Keratinocyte (primary cell): ENCODE measurements at regions not wholly inside any gene's neighbourhood (a gene's known extent, or its start where the extent isn't known, plus 50 kb on each side); places are given as distances from the start of the nearest gene placed in this dataset.

Experiments
- DNase-seq: peaks from one replicate; pipeline ENCODE4 v3.0.0-alpha.2; 2011; ENCODE audit warnings: low read depth, missing footprints, low spot score
- FAIRE-seq: peaks from 2 replicates; lab custom pipeline; 2011; peaks lifted over from hg19 to GRCh38; lab: Jason Lieb, UNC
- H2AFZ ChIP-seq: 2 replicates; pipeline ENCODE4 v1.6.0; 2012; ENCODE audit warnings: low read length, control low read depth, inconsistent platforms; ENCODE audit not compliant: control insufficient read depth
- H3K27ac ChIP-seq: 2 replicates; pipeline ENCODE4 v1.5.1; 2011; ENCODE audit warnings: low read length; ENCODE audit not compliant: control insufficient read depth, insufficient read depth
- H3K27me3 ChIP-seq: 3 replicates; pipeline ENCODE4 v1.6.0; 2011; ENCODE audit warnings: low read length; ENCODE audit not compliant: control insufficient read depth, insufficient read depth; ENCODE audit errors: extremely low read depth
- H3K36me3 ChIP-seq, 2 experiments: 2 replicates in 1 of 2; 3 replicates in 1 of 2; pipeline ENCODE4 v1.5.1; 2011; ENCODE audit warnings: low read length in 2 of 2, mild to moderate bottlenecking in 1 of 2; ENCODE audit not compliant: control insufficient read depth in 2 of 2, insufficient read depth in 2 of 2; ENCODE audit errors: extremely low read depth in 1 of 2
- H3K4me1 ChIP-seq: 3 replicates; pipeline ENCODE4 v1.5.1; 2011; ENCODE audit warnings: low read length; ENCODE audit not compliant: control insufficient read depth, insufficient read depth; ENCODE audit errors: extremely low read depth
- H3K4me2 ChIP-seq: 3 replicates; pipeline ENCODE4 v1.6.0; 2011; ENCODE audit warnings: low read depth, low read length; ENCODE audit not compliant: control insufficient read depth, insufficient read depth; ENCODE audit errors: extremely low read depth
- H3K4me3 ChIP-seq, 3 experiments: fragments of 200-600 bp in 1 of 3; sonication (generic) in 1 of 3; 2 replicates in 2 of 3; 3 replicates in 1 of 3; pipeline ENCODE4 v1.5.1; 2011 to 2016; ENCODE audit warnings: low read length in 3 of 3, mild to moderate bottlenecking in 3 of 3, control low read depth in 2 of 3, inconsistent platforms in 1 of 3, low read depth in 1 of 3, mixed read lengths in 1 of 3, mixed run types in 1 of 3, moderate library complexity in 1 of 3; ENCODE audit not compliant: control insufficient read depth in 2 of 3, insufficient read depth in 2 of 3; ENCODE audit errors: extremely low read depth in 1 of 3
- H3K79me2 ChIP-seq: 2 replicates; pipeline ENCODE4 v1.6.0; 2012; ENCODE audit warnings: low read length; ENCODE audit not compliant: control insufficient read depth, insufficient read depth
- H3K9ac ChIP-seq: 3 replicates; pipeline ENCODE4 v1.6.0; 2011; ENCODE audit warnings: low read length; ENCODE audit not compliant: control insufficient read depth, insufficient read depth; ENCODE audit errors: extremely low read depth
- H3K9me1 ChIP-seq: 3 replicates; pipeline ENCODE4 v1.6.0; 2011; ENCODE audit warnings: low read length; ENCODE audit not compliant: control insufficient read depth, insufficient read depth; ENCODE audit errors: extremely low read depth
- H3K9me3 ChIP-seq: 2 replicates; pipeline ENCODE4 v1.5.1; 2012; ENCODE audit warnings: low read depth, low read length; ENCODE audit not compliant: control insufficient read depth
- H4K20me1 ChIP-seq: 3 replicates; pipeline ENCODE4 v1.6.0; 2011; ENCODE audit warnings: low read length; ENCODE audit not compliant: control insufficient read depth, insufficient read depth; ENCODE audit errors: extremely low read depth
- CTCF ChIP-seq, 3 experiments: IDR thresholded peaks in 1 of 3; conservative IDR thresholded peaks in 1 of 3; optimal IDR thresholded peaks in 1 of 3; 2 replicates in 2 of 3; 3 replicates in 1 of 3; pipeline versions ENCODE3 to v1.5.1; 2011; ENCODE audit warnings: low read length in 3 of 3, mild to moderate bottlenecking in 3 of 3, moderate library complexity in 2 of 3, control low read depth in 1 of 3, inconsistent platforms in 1 of 3; ENCODE audit not compliant: insufficient read depth in 2 of 3; ENCODE audit errors: extremely low read depth in 1 of 3
- EZH2 ChIP-seq: IDR thresholded peaks from one replicate; pipeline ENCODE4 v1.6.1; 2012; ENCODE audit warnings: inconsistent platforms, mild to moderate bottlenecking, low read length, moderate library complexity
- dilution Hi-C: fragments of 300-500 bp; cut with MboI; formaldehyde crosslinking; loops from one replicate; pipeline ENCODE4 v1.7.0; 2020; ENCODE audit warnings: low sequenced_read_pairs; ENCODE audit not compliant: extremely low pct_ligation_motif_present

- dilution Hi-C loops, result no loop called here
- Histone ChIP-seq H3K27me3 (peaks cover 8% of the 10 kb centered on the region), H3K4me2 (no peak overlapping the region), H3K79me2 (no peaks in the 10 kb centered on the region), H3K36me3 (no peaks in the 10 kb centered on the region), H4K20me1 (no peaks in the 10 kb centered on the region), H3K9me3 (no peaks in the 10 kb centered on the region), H2AFZ (no peak overlapping the region), H3K4me1 (no peaks in the 10 kb centered on the region), H3K9ac (no peak overlapping the region), H3K27ac (no peak overlapping the region), H3K4me3 (no peak overlapping the region), H3K9me1 (no peaks in the 10 kb centered on the region)
- FAIRE-seq, result no peak
- TF ChIP-seq CTCF (optimal IDR thresholded peaks at IDR 0.05 in 1 of 3, IDR thresholded peaks at IDR 0.05 in 1 of 3, conservative IDR thresholded peaks at IDR 0.05 in 1 of 3; ENCODE audit: extremely low read depth in 1 of 3, insufficient read depth in 2 of 3, low read length in 3 of 3) (no peak), EZH2 (no peak)
- DNase-seq, result no peak
Measured at GRCh38 chr3:66817951-66818557, 180.1 kb upstream of the KBTBD8 start.

GRCh38 chr3:66819993-66820501 lies 178.1 kb upstream of the KBTBD8 start:
- Histone ChIP-seq H2AFZ (no peak overlapping the region), H3K4me1 (no peaks in the 10 kb centered on the region), H3K9ac (no peak overlapping the region), H3K4me3 (no peak overlapping the region), H3K27ac (no peak overlapping the region), H3K36me3 (no peaks in the 10 kb centered on the region), H3K27me3 (peaks cover 8% of the 10 kb centered on the region), H4K20me1 (no peaks in the 10 kb centered on the region), H3K79me2 (no peaks in the 10 kb centered on the region), H3K4me2 (no peak overlapping the region), H3K9me3 (no peaks in the 10 kb centered on the region), H3K9me1 (no peaks in the 10 kb centered on the region)
- no peak for FAIRE-seq
- no peak for DNase-seq
- dilution Hi-C loops, result no loop called here
- TF ChIP-seq EZH2, result no peak
- no peak for TF ChIP-seq CTCF (optimal IDR thresholded peaks at IDR 0.05 in 1 of 3, IDR thresholded peaks at IDR 0.05 in 1 of 3, conservative IDR thresholded peaks at IDR 0.05 in 1 of 3; ENCODE audit: extremely low read depth in 1 of 3, insufficient read depth in 2 of 3, low read length in 3 of 3)
